ENCODE measurements at regions not wholly inside any gene's neighbourhood (a gene's known extent, or its start where the extent isn't known, plus 50 kb on each side); places are given as distances from the start of the nearest gene placed in this dataset.

DNA sequence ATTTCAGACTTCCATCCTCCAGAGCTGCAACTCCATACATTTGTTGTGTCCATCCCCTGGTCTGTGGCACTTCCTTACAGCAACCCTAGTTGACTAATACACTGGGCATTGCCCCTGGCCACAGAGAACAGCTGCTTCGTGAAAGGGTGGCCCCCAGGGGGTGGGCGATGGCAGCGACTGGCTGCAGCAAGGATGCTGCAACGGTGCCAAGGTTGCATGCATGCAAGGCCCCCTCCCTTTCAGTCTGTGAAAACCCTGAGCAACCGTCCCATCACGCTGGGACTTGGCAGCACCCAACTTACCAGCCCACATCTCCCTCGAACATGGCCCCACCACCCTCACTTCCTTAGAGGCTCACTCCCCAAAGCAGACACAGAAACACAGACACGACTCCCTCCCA lies 162.5 kb downstream of the MED10 start:
- WGBS = 69% methylated on average over 6 of the region's 8 CpGs

GRCh38 chr5:6212244-6212643 lies 166.1 kb downstream of the MED10 start:
- no peak for DNase-seq (ENCODE audit: extremely low spot score)
- H3K27me3 ChIP-seq = no peaks in the 10 kb centered on the region
- 74% methylated on average over 1 of the region's 1 CpG for WGBS
- no peak overlapping the region for H3K4me3 ChIP-seq
- H3K36me3 ChIP-seq = no peaks in the 10 kb centered on the region
- intact Hi-C loops (cut with DNase I) = no loop called here
- TF ChIP-seq EP300 (IDR thresholded peaks at IDR 0.05) (no peak), POLR2AphosphoS5 (IDR thresholded peaks at IDR 0.05) (no peak), POLR2A (IDR thresholded peaks at IDR 0.05; ENCODE audit: low read depth) (no peak), CTCF (IDR thresholded peaks at IDR 0.05) (no peak)
- no peaks in the 10 kb centered on the region for H3K9me3 ChIP-seq
- no peak overlapping the region for H3K27ac ChIP-seq (replicated peaks in 1 of 4)
- H3K4me1 ChIP-seq = no peaks in the 10 kb centered on the region

More for the DNA sequence above, 162.5 kb downstream of the MED10 start:
- intact Hi-C loops (cut with DNase I) = no loop called here
- H3K9me3 ChIP-seq = no peaks in the 10 kb centered on the region
- H3K4me3 ChIP-seq = no peak overlapping the region
- no peaks in the 10 kb centered on the region for H3K4me1 ChIP-seq
- H3K27me3 ChIP-seq = no peaks in the 10 kb centered on the region
- no peak overlapping the region for H3K27ac ChIP-seq (replicated peaks in 1 of 4)
- TF ChIP-seq POLR2A (IDR thresholded peaks at IDR 0.05; ENCODE audit: low read depth) (no peak), POLR2AphosphoS5 (IDR thresholded peaks at IDR 0.05) (no peak), CTCF (IDR thresholded peaks at IDR 0.05) (no peak), EP300 (IDR thresholded peaks at IDR 0.05) (no peak)
- DNase-seq (ENCODE audit: extremely low spot score) = no peak
- H3K36me3 ChIP-seq = no peaks in the 10 kb centered on the region

DNA sequence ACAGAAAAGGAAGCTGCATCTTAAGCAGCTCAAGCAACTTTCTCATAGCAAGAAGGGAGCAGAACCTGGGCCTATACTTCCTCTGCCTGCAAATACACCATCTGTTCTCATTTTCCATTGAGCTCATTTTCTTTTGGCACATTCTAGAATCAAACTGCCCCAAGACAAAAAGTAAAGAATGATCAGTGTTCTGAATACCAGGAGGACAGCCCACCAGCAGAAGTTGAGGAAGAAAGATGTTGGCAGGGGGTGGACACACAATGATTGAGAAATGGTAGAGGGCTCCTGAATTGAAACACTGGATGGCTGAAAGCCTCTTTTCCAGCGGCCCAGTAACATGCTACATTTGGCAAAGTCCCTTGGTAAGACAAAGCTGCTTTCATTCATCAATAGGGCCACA lies 171.8 kb downstream of the MED10 start:
- Histone ChIP-seq H3K36me3 (no peaks in the 10 kb centered on the region), H3K4me3 (no peak overlapping the region), H3K27ac (replicated peaks in 1 of 4) (no peak overlapping the region), H3K9me3 (no peaks in the 10 kb centered on the region), H3K27me3 (no peaks in the 10 kb centered on the region), H3K4me1 (no peaks in the 10 kb centered on the region)
- WGBS = 85% methylated on average over 1 of the region's 1 CpG
- TF ChIP-seq POLR2AphosphoS5 (IDR thresholded peaks at IDR 0.05) = no peak
- no peak for TF ChIP-seq POLR2A (IDR thresholded peaks at IDR 0.05; ENCODE audit: low read depth)
- TF ChIP-seq CTCF (IDR thresholded peaks at IDR 0.05) = no peak
- no peak for TF ChIP-seq EP300 (IDR thresholded peaks at IDR 0.05)
- intact Hi-C loops (cut with DNase I) = no loop called here
- no peak for DNase-seq (ENCODE audit: extremely low spot score)

GRCh38 chr5:6202968-6203365 lies 175.4 kb downstream of the MED10 start:
- intact Hi-C loops (cut with DNase I) = no loop called here
- Histone ChIP-seq H3K9me3 (no peaks in the 10 kb centered on the region), H3K27me3 (no peaks in the 10 kb centered on the region), H3K4me3 (no peak overlapping the region), H3K36me3 (no peaks in the 10 kb centered on the region), H3K27ac (replicated peaks in 1 of 4) (no peak overlapping the region), H3K4me1 (no peaks in the 10 kb centered on the region)
- TF ChIP-seq POLR2AphosphoS5 (IDR thresholded peaks at IDR 0.05) (no peak), EP300 (IDR thresholded peaks at IDR 0.05) (no peak), POLR2A (IDR thresholded peaks at IDR 0.05; ENCODE audit: low read depth) (no peak), CTCF (IDR thresholded peaks at IDR 0.05) (no peak)
- WGBS = 90% methylated on average over 4 of the region's 4 CpGs
- no peak for DNase-seq (ENCODE audit: extremely low spot score)
